ENCODE measurements at regions not wholly inside any gene's neighbourhood (a gene's known extent, or its start where the extent isn't known, plus 50 kb on each side); places are given as distances from the start of the nearest gene placed in this dataset.
A peak's percentile ranks its signal among the peaks of the same experiment; 100 is the strongest.

DNA sequence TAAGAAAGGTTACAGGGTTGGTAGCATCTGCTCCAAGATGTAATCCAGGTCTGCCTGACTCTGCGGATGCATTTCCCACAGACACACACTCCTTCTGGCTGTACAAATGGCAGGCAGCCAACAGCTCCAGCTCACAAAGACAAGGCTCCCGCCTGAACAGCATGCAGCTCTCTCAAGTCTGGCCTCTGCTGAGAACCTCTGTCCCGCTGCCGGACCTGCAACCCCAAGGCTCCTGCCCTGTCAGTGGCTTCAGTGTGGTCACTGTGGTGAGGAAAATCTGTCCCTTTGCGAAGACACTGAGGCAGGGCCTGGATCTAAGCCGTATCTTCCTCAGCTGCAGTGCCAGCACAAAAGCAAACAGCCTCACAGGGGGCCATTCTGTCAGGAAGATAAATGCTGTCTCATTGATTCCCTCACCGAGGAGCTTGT is 469.3 kb upstream of the MEX3C start:
- no peak overlapping the region for H3K4me3 ChIP-seq (ENCODE audit: low read depth in 2 of 2, low read length in 1 of 2)
- no peaks in the 10 kb centered on the region for H3K36me3 ChIP-seq (replicated peaks in 1 of 2; ENCODE audit: control insufficient read depth in 1 of 2, insufficient read depth in 2 of 2, low read length in 1 of 2)
- CTCF ChIA-PET: interaction anchor here (0.6 to 3.6 kb wide), 14 partner anchors 37 to 1714 kb away, joined by 3 to 34 read pairs (median 4); partner anchors contain the start of gene DCC
- no peaks in the 10 kb centered on the region for H3F3A ChIP-seq (replicated peaks; ENCODE audit: insufficient read depth)
- H3K9me3 ChIP-seq: no peaks in the 10 kb centered on the region
- peak overlapping the region in 1 of 2 experiments; percentile 58; a peak in 2 of 4 replicates for H3K27ac ChIP-seq (ENCODE audit: low read depth in 2 of 2, low read length in 1 of 2)
- WGBS (ENCODE audit: low lambda C conversion rate): 7% methylated on average over 5 of the region's 7 CpGs
- H3K9ac ChIP-seq: no peak overlapping the region
- no peak overlapping the region for H2AFZ ChIP-seq (ENCODE audit: low read depth)
- peaks cover 0 to 17% of the 10 kb centered on the region in 2 experiments; a peak in 2 of 4 replicates for H3K4me1 ChIP-seq (ENCODE audit: control insufficient read depth in 1 of 2, insufficient read depth in 2 of 2, low read depth in 1 of 2, low read length in 1 of 2)
- TF ChIP-seq EP300 (IDR thresholded peaks at IDR 0.05; ENCODE audit: borderline replicate concordance in 1 of 2, low read depth in 1 of 2, low read length in 1 of 2): peak in 1 of 2 experiments; percentile 47; a peak in 1 of 4 replicates
- 0 out of 2 replicates have a peak, but pooled peaks have one; percentile 17 for TF ChIP-seq NFIC (IDR thresholded peaks at IDR 0.05; ENCODE audit: borderline replicate concordance)
- TF ChIP-seq GATA2 (CRISPR knock-in tag; IDR thresholded peaks at IDR 0.05): peak; percentile 30; the same call in 1 of the 2 replicates
- TF ChIP-seq TAF1 (IDR thresholded peaks at IDR 0.05; ENCODE audit: borderline replicate concordance, low read depth, low read length): no peak
- no peak for TF ChIP-seq JUND (IDR thresholded peaks at IDR 0.05)
- TF ChIP-seq CHD2 (IDR thresholded peaks at IDR 0.05; ENCODE audit: low read length, partially characterized antibody): no peak
- TF ChIP-seq NRF1 (IDR thresholded peaks at IDR 0.05; ENCODE audit: low read depth, low read length): no peak
- no peak for TF ChIP-seq RXRA (IDR thresholded peaks at IDR 0.05; ENCODE audit: borderline replicate concordance, low read depth)
- TF ChIP-seq, protein P1, sequence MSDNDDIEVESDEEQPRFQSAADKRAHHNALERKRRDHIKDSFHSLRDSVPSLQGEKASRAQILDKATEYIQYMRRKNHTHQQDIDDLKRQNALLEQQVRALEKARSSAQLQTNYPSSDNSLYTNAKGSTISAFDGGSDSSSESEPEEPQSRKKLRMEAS (IDR thresholded peaks at IDR 0.05; ENCODE audit: low read depth): no peak
- peak; percentile 62 for TF ChIP-seq RCOR1 (IDR thresholded peaks at IDR 0.05; ENCODE audit: low read length)
- TF ChIP-seq, protein P2, sequence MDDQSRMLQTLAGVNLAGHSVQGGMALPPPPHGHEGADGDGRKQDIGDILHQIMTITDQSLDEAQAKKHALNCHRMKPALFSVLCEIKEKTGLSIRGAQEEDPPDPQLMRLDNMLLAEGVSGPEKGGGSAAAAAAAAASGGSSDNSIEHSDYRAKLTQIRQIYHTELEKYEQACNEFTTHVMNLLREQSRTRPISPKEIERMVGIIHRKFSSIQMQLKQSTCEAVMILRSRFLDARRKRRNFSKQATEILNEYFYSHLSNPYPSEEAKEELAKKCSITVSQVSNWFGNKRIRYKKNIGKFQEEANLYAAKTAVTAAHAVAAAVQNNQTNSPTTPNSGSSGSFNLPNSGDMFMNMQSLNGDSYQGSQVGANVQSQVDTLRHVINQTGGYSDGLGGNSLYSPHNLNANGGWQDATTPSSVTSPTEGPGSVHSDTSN (IDR thresholded peaks at IDR 0.05): no peak
- no peak for TF ChIP-seq FOXJ3 (CRISPR knock-in tag; IDR thresholded peaks at IDR 0.05)
- TF ChIP-seq MXI1 (IDR thresholded peaks at IDR 0.05; ENCODE audit: low read depth, low read length): peak; percentile 72; the same call in 1 of the 2 replicates
- no peak for TF ChIP-seq RFX5 (IDR thresholded peaks at IDR 0.05; ENCODE audit: low read length)
- TF ChIP-seq SMC3 (IDR thresholded peaks at IDR 0.05; ENCODE audit: low read depth, low read length): peak; percentile 30; the same call in 1 of the 2 replicates
- no peak for TF ChIP-seq FOXM1 (IDR thresholded peaks at IDR 0.05; ENCODE audit: low read depth)
- TF ChIP-seq GABPA (IDR thresholded peaks at IDR 0.05; ENCODE audit: low read depth): no peak
- TF ChIP-seq EZH2phosphoT487 (IDR thresholded peaks at IDR 0.05; ENCODE audit: borderline replicate concordance, low read depth): no peak
- TF ChIP-seq, protein P3, sequence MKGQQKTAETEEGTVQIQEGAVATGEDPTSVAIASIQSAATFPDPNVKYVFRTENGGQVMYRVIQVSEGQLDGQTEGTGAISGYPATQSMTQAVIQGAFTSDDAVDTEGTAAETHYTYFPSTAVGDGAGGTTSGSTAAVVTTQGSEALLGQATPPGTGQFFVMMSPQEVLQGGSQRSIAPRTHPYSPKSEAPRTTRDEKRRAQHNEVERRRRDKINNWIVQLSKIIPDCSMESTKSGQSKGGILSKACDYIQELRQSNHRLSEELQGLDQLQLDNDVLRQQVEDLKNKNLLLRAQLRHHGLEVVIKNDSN (IDR thresholded peaks at IDR 0.05; ENCODE audit: borderline replicate concordance, low read depth): no peak
- TF ChIP-seq, protein P4, sequence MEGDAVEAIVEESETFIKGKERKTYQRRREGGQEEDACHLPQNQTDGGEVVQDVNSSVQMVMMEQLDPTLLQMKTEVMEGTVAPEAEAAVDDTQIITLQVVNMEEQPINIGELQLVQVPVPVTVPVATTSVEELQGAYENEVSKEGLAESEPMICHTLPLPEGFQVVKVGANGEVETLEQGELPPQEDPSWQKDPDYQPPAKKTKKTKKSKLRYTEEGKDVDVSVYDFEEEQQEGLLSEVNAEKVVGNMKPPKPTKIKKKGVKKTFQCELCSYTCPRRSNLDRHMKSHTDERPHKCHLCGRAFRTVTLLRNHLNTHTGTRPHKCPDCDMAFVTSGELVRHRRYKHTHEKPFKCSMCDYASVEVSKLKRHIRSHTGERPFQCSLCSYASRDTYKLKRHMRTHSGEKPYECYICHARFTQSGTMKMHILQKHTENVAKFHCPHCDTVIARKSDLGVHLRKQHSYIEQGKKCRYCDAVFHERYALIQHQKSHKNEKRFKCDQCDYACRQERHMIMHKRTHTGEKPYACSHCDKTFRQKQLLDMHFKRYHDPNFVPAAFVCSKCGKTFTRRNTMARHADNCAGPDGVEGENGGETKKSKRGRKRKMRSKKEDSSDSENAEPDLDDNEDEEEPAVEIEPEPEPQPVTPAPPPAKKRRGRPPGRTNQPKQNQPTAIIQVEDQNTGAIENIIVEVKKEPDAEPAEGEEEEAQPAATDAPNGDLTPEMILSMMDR (IDR thresholded peaks at IDR 0.05): no peak
- TF ChIP-seq RAD21 (IDR thresholded peaks at IDR 0.05; ENCODE audit: low read length): peak; percentile 32
- TF ChIP-seq IRF3 (IDR thresholded peaks at IDR 0.05; ENCODE audit: low read depth, low read length): no peak
- no peak for TF ChIP-seq POLR2AphosphoS5 (IDR thresholded peaks at IDR 0.05; ENCODE audit: low read depth, low read length)
- no peak for TF ChIP-seq FOSL2 (IDR thresholded peaks at IDR 0.05; ENCODE audit: borderline replicate concordance, low read depth)
- H3K9me2 ChIP-seq: no peaks in the 10 kb centered on the region
- H3K79me2 ChIP-seq (ENCODE audit: insufficient read depth): no peaks in the 10 kb centered on the region
- DNase-seq: peak; percentile 58
- H4K20me1 ChIP-seq (ENCODE audit: insufficient read depth): no peaks in the 10 kb centered on the region
- no peaks in the 10 kb centered on the region for H3K27me3 ChIP-seq (ENCODE audit: insufficient read depth)
- H3K4me2 ChIP-seq: no peak overlapping the region
- POLR2A ChIA-PET: no interaction called here

All from SK-N-SH (cell line).